Neural cell (in vitro differentiated cells): ENCODE measurements at regions not wholly inside any gene's neighbourhood (a gene's known extent, or its start where the extent isn't known, plus 50 kb on each side); places are given as distances from the start of the nearest gene placed in this dataset.

Experiments used
- H2AFZ ChIP-seq: fragments of 200-600, 300-800 bp; sonication (generic), shearing (Covaris generic); 2 replicates; pipeline ENCODE4 v1.6.0; 2014; ENCODE audit warnings: low read depth, mild to moderate bottlenecking, antibody characterized with exemption, low read length, moderate library complexity
- H3F3A ChIP-seq: fragments of 200-600 bp; shearing (Covaris generic); 2 replicates; pipeline ENCODE4 v1.6.1; 2016; ENCODE audit warnings: mild to moderate bottlenecking, moderate library complexity, mixed read lengths, antibody characterized with exemption, low read length; ENCODE audit not compliant: insufficient read depth, poor library complexity, severe bottlenecking
- H3K27ac ChIP-seq: fragments of 200-600, 300-800 bp; sonication (generic), shearing (Covaris generic); 2 replicates; pipeline ENCODE4 v1.5.1; 2014; ENCODE audit warnings: mild to moderate bottlenecking, low read length, moderate library complexity
- H3K27me3 ChIP-seq: fragments of 300-800, 200-600 bp; sonication (generic), shearing (Covaris generic); 2 replicates; pipeline ENCODE4 v1.6.0; 2014; ENCODE audit warnings: mild to moderate bottlenecking, low read depth, low read length, moderate library complexity; ENCODE audit not compliant: insufficient read depth
- H3K36me3 ChIP-seq: fragments of 300-800, 200-600 bp; sonication (generic), shearing (Covaris generic); 2 replicates; pipeline ENCODE4 v1.5.1; 2014; ENCODE audit warnings: mild to moderate bottlenecking, antibody characterized with exemption, low read length, moderate library complexity; ENCODE audit not compliant: insufficient read depth
- H3K4me2 ChIP-seq: fragments of 300-800, 200-600 bp; sonication (generic), shearing (Covaris generic); 2 replicates; pipeline ENCODE4 v1.6.0; 2014; ENCODE audit warnings: mild to moderate bottlenecking, low read length
- H3K4me3 ChIP-seq: fragments of 300-800, 200-600 bp; sonication (generic), shearing (Covaris generic); 2 replicates; pipeline ENCODE4 v1.5.1; 2014; ENCODE audit warnings: mild to moderate bottlenecking, low read length, moderate library complexity
- H3K79me2 ChIP-seq: fragments of 200-600 bp; shearing (Covaris generic); replicated peaks from 2 replicates; pipeline ENCODE4 v1.6.0; 2014; ENCODE audit warnings: mild to moderate bottlenecking, low read length, moderate library complexity; ENCODE audit not compliant: insufficient read depth
- H3K9ac ChIP-seq: fragments of 300-800, 200-600 bp; sonication (generic), shearing (Covaris generic); 2 replicates; pipeline ENCODE4 v1.6.1; 2016; ENCODE audit warnings: mild to moderate bottlenecking, low read length, mixed read lengths
- H3K9me2 ChIP-seq: fragments of 200-600 bp; shearing (Covaris generic); 2 replicates; pipeline ENCODE4 v1.6.1; 2016; ENCODE audit warnings: mild to moderate bottlenecking, low read length, mixed read lengths; ENCODE audit not compliant: insufficient read depth
- H3K9me3 ChIP-seq: fragments of 200-600, 300-800 bp; sonication (generic), shearing (Covaris generic); 2 replicates; pipeline ENCODE4 v1.6.1; 2016; ENCODE audit warnings: mild to moderate bottlenecking, mixed run types, low read length, moderate library complexity, mixed read lengths
- H4K20me1 ChIP-seq: fragments of 200-600 bp; shearing (Covaris generic); 2 replicates; pipeline ENCODE4 v1.6.1; 2016; ENCODE audit warnings: mild to moderate bottlenecking, mixed run types; ENCODE audit not compliant: insufficient read depth
- EP300 ChIP-seq: fragments of 450-650 bp; conservative IDR thresholded peaks from 2 replicates; pipeline ENCODE4 v1.6.1; 2014; ENCODE audit warnings: antibody characterized with exemption, mild to moderate bottlenecking, moderate library complexity; ENCODE audit not compliant: poor library complexity, severe bottlenecking
- EZH2 ChIP-seq: fragments of 200-600, 300-800 bp; shearing (Covaris generic), sonication (generic); IDR thresholded peaks from 2 replicates; pipeline ENCODE4 v1.6.1; 2014; ENCODE audit warnings: antibody characterized with exemption, low read length, borderline replicate concordance, mild to moderate bottlenecking; ENCODE audit not compliant: insufficient read depth, poor library complexity, severe bottlenecking
- MXI1 ChIP-seq: fragments of 450-650 bp; conservative IDR thresholded peaks from 2 replicates; pipeline ENCODE4 v1.6.1; 2014; ENCODE audit warnings: antibody characterized with exemption, mild to moderate bottlenecking; ENCODE audit not compliant: poor library complexity, severe bottlenecking
- POLR2AphosphoS5 ChIP-seq: IDR thresholded peaks from 2 replicates; pipeline ENCODE4 v1.6.1; 2012
- RAD21 ChIP-seq: fragments of 450-650 bp; conservative IDR thresholded peaks from 2 replicates; pipeline ENCODE4 v1.6.1; 2014; ENCODE audit warnings: antibody characterized with exemption, mild to moderate bottlenecking, moderate library complexity
- REST ChIP-seq: IDR thresholded peaks from 2 replicates; pipeline ENCODE4 v1.6.1; 2012; ENCODE audit warnings: borderline replicate concordance
- SMC3 ChIP-seq: fragments of 450-650 bp; conservative IDR thresholded peaks from 2 replicates; pipeline ENCODE4 v1.6.1; 2014; ENCODE audit warnings: antibody characterized with exemption, mild to moderate bottlenecking, moderate library complexity; ENCODE audit not compliant: poor library complexity
- TAF1 ChIP-seq: IDR thresholded peaks from 2 replicates; pipeline ENCODE4 v1.6.1; 2012; ENCODE audit warnings: low read depth
- TF ChIP-seq, protein P1 (sequence below): fragments of 450-650 bp; IDR thresholded peaks from 2 replicates; pipeline ENCODE4 v1.5.1; 2014; ENCODE audit warnings: antibody characterized with exemption, mild to moderate bottlenecking, moderate library complexity; ENCODE audit not compliant: poor library complexity, severe bottlenecking

DNA sequence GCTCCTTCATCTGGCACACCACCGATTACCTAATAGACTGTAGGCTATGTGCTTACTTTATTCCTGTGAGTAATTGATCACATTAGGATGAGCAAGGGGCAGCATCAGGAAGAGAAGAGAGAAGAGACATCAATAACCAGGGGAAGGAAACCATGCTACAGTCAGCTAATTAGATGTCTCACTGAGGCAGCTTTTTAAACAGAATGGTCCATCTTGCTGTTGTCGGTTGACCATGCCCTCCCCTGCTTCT is 278.4 kb downstream of the RPLP1 start:
- no peaks in the 10 kb centered on the region for H3K27me3 ChIP-seq
- H3F3A ChIP-seq = no peaks in the 10 kb centered on the region
- H3K9me3 ChIP-seq = no peaks in the 10 kb centered on the region
- no peak overlapping the region for H3K4me3 ChIP-seq
- no peaks in the 10 kb centered on the region for H3K79me2 ChIP-seq
- H2AFZ ChIP-seq = no peak overlapping the region
- no peak overlapping the region for H3K9ac ChIP-seq
- H3K9me2 ChIP-seq = no peaks in the 10 kb centered on the region
- no peak for TF ChIP-seq TAF1
- TF ChIP-seq RAD21 = no peak
- TF ChIP-seq REST = no peak
- no peak for TF ChIP-seq EZH2
- TF ChIP-seq SMC3 = no peak
- TF ChIP-seq POLR2AphosphoS5 = no peak
- no peaks in the 10 kb centered on the region for H4K20me1 ChIP-seq
- H3K27ac ChIP-seq = no peak overlapping the region
- H3K4me2 ChIP-seq = no peak overlapping the region
- no peaks in the 10 kb centered on the region for H3K36me3 ChIP-seq

DNA sequence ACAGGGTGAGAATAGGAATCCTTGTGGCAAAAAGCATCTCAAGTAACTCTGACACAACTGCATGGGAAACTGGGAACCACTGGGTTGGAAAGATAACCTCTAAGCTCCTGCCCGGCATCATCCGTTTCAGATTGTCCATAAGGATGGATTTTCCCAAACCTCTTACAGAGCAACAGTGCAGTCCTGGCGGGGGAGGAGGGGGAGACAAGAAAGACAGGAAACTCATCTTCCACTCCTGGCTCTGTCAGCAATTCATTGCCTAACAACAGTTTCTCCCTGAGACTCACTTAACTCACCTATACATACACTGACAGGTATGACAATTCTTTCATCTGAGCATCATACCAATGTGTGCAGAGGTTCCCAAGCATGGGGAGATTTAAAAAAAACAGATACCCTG is 279.0 kb downstream of the RPLP1 start:
- Histone ChIP-seq H3F3A (no peaks in the 10 kb centered on the region), H3K9me2 (no peaks in the 10 kb centered on the region), H3K9ac (no peak overlapping the region), H2AFZ (no peak overlapping the region), H3K4me3 (no peak overlapping the region), H3K27ac (no peak overlapping the region), H3K4me2 (no peak overlapping the region), H3K27me3 (no peaks in the 10 kb centered on the region), H4K20me1 (no peaks in the 10 kb centered on the region), H3K9me3 (no peaks in the 10 kb centered on the region), H3K79me2 (no peaks in the 10 kb centered on the region), H3K36me3 (no peaks in the 10 kb centered on the region)
- TF ChIP-seq MXI1 = no peak
- no peak for TF ChIP-seq SMC3
- TF ChIP-seq POLR2AphosphoS5 = no peak
- no peak for TF ChIP-seq RAD21

GRCh38 chr15:69732133-69732532 is 279.5 kb downstream of the RPLP1 start:
- H2AFZ ChIP-seq = no peak overlapping the region
- no peaks in the 10 kb centered on the region for H3F3A ChIP-seq
- no peak overlapping the region for H3K27ac ChIP-seq
- no peak overlapping the region for H3K9ac ChIP-seq
- no peaks in the 10 kb centered on the region for H3K9me2 ChIP-seq
- H3K36me3 ChIP-seq = no peaks in the 10 kb centered on the region
- H3K27me3 ChIP-seq = no peaks in the 10 kb centered on the region
- no peaks in the 10 kb centered on the region for H4K20me1 ChIP-seq
- H3K9me3 ChIP-seq = no peaks in the 10 kb centered on the region
- H3K79me2 ChIP-seq = no peaks in the 10 kb centered on the region
- no peak for TF ChIP-seq EP300
- TF ChIP-seq REST = no peak
- TF ChIP-seq MXI1 = no peak
- no peak for TF ChIP-seq SMC3
- no peak for TF ChIP-seq RAD21
- TF ChIP-seq, protein P1, sequence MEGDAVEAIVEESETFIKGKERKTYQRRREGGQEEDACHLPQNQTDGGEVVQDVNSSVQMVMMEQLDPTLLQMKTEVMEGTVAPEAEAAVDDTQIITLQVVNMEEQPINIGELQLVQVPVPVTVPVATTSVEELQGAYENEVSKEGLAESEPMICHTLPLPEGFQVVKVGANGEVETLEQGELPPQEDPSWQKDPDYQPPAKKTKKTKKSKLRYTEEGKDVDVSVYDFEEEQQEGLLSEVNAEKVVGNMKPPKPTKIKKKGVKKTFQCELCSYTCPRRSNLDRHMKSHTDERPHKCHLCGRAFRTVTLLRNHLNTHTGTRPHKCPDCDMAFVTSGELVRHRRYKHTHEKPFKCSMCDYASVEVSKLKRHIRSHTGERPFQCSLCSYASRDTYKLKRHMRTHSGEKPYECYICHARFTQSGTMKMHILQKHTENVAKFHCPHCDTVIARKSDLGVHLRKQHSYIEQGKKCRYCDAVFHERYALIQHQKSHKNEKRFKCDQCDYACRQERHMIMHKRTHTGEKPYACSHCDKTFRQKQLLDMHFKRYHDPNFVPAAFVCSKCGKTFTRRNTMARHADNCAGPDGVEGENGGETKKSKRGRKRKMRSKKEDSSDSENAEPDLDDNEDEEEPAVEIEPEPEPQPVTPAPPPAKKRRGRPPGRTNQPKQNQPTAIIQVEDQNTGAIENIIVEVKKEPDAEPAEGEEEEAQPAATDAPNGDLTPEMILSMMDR = no peak
- TF ChIP-seq POLR2AphosphoS5 = no peak
- TF ChIP-seq TAF1 = no peak
- no peak for TF ChIP-seq EZH2
- H3K4me2 ChIP-seq = no peak overlapping the region
- no peak overlapping the region for H3K4me3 ChIP-seq
